ENCODE measurements at regions not wholly inside any gene's neighbourhood (a gene's known extent, or its start where the extent isn't known, plus 50 kb on each side); places are given as distances from the start of the nearest gene placed in this dataset.
"Not testable (repeated sequence)": the region's sequence is repeated elsewhere in the genome, so short reads cannot be mapped to it uniquely, and the experiment has no call there.

DNA sequence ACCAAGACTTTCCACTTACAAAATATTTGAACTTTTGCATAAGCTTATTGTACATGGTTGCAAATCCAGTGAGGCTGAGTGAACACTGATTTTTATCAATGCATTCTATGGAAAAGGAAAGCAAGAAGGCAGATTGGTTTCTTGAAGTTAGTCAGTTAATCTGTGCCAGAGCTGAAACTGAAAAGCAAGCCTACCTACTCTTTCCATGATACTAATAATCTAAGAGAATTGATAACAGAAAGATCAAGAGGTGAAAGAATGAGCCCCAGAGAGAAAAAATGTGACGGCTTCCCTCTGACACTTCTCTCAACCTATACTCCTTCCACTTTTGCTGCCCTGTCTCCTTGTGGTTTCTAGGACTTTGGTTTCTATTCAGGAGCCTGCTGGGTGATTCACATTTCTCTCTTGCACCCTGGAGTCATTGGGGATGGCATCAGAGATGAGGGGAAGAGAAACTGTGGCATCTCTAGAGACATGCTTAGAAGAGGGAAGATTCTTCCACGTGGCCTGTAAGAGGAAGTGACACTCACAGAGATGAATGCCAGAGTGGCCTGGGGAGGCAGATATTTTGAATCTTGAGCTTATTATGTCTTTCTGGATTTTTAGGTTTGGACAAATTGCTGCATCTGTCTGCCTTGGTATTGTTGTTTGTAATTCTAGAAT lies 158.6 kb upstream of the RIMS1 start:
- DNase-seq: peak; percentile 66

DNA sequence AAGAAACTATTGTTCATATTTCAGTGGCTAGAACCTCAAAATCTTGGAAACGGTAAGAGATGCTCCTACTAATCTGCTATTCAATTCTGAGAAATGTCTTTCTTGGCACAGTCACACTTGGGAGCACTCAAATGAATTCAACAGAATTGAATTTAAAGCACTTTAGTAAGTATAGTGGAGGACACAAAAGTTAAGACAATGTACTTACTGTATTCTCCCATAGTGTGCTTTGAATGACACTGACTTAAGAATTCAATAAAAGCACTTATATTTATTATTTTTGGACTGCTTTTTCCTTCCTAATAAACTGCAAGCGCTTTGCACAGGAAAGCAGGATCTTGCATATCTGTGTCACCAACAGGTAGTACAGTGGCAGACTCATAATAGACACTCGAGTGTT lies 156.1 kb upstream of the RIMS1 start:
- no peak for DNase-seq

DNA sequence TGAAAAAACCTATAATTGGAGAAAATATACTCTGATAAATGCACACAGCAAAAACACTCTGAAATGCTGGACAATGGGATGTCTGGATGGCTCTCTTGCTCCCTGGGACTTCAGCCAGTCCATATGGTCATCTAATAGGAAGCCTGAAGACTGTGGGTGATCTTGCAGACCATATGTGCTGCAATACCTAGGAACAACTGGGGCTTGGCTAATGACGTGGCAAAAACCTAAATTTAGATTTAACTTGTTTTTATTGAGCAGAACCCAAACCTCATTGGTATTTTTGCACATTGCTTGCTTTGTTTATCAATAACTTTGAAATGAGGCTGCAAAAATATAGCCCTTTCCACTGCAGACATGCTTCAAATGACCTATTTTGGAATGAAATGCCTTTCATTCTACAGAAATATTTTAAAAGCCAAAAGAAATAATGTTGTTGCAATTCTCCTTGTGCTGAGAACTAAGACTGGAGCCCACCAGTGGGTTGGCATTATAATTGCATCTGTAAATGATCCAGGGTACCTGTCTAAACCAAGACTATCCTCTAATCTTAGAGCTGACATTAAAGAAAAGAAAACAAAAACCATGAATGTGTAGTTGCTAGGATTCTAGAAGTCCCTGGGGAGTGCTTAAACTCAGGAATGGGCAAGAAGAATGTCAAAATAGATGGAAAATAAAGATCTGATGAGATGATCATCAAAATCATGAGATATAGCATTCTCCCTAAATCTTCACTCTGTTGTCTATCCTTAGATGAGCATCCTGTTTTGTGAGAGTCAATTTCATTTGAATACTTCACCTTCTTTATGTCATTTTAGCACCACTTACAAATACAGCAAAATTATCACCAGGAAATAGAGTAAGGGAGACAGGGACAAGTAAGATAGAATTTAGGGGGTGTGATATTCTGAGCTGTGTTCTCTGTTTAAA lies 152.1 kb upstream of the RIMS1 start:
- peak; percentile 73 for DNase-seq

DNA sequence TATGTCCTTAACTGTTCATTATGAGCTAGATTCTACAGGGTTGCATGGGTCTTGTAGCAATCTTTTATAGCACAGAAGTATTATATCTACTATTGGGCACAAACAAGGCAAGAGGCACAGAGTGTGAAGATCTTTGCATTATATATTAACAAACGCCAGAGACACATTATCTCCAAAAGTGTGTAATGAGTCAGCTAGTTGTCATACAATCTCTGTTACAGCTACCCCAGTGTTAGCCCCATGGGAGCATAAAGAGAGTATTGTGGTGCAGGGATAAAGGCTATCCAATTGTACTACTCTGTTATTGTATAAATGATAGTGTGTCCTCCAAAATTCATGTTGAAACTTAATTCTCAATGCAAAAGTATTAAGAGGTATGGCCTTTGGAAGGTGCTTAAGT lies 148.4 kb upstream of the RIMS1 start:
- DNase-seq: no peak

DNA sequence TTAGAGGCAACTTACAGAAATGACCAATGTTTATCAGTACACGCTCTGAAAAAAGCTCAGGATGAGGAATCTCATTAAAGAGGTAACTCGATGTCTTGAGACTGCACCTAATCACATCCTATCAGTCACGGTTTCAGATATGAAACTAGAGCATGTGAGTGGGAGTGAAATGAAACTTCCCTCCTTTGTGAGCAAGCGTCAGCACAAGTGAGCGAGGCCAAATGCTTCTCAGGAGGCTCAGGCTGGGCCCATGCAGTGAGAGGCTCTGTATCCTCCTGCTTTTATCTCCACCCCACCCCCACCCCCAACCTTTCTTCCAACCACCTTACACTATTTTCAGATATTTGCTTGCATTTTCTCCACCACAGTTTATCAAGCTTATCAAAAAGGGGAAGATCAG lies 140.8 kb upstream of the RIMS1 start:
- DNase-seq: no peak

DNA sequence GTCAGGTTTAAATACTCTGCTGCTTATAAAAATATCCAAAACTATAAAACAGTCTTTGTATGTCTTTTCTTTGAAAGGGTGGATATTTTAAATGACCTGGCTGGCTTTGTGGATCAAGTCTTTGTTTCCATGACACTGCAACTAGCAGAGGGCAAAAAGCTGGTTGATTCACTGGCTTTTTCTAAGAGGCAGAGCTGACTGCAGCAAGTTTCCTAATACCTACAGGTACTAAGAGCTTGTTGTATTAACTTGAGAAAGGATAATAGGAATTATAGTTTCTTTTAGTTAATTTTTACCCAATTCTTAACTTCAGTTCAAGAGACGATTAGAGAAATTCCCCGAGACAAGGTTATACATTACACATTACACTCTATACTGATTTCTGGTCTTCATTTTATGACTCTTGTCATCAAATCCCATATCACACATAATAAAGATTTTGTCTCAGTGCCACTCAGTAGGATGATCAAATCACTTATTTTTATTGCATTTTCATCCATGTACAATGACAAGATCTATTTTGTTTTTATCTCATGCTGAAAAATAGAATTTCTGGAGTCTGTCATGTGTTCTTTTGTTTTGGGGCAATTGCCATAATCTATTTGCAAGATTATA lies 120.1 kb upstream of the RIMS1 start:
- DNase-seq: no peak

DNA sequence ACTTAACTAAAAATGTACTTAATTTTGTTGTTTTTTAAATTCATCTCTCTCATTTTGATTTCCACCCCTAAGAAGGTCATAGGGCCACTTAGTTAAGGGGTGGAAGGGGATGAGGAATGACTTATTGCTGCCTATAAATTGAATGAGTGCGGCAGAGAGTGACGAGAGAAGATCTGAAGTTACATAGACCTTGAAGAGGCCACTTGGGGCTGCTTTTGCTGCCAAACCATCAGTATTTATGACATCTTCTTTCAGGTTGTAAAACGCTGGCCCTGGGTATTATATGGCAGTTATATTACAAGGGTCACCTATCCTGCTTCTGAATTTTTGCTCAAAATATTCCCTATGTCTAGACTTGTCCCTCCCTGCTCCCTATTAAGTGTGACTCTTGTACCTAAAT lies 119.6 kb upstream of the RIMS1 start:
- DNase-seq: no peak

DNA sequence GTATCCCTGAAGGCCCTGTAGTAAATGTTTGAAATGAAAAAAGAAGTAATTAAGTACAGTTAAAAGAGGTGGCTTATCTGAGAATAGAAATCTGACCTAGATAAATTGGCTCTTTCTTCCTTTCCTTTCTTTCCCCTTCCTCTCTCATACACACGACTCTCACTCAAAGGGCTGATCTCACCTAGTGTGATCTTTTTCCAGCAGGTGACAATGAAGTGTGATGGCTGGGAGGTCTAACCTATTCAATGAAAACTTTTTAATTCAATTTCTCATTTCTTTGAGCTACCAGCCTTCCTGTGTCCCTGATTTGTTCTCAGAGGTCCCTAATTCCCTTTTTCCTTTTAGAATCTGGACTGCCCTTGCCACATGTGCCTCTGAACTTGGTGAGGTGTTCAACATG lies 118.0 kb upstream of the RIMS1 start:
- no peak for DNase-seq

DNA sequence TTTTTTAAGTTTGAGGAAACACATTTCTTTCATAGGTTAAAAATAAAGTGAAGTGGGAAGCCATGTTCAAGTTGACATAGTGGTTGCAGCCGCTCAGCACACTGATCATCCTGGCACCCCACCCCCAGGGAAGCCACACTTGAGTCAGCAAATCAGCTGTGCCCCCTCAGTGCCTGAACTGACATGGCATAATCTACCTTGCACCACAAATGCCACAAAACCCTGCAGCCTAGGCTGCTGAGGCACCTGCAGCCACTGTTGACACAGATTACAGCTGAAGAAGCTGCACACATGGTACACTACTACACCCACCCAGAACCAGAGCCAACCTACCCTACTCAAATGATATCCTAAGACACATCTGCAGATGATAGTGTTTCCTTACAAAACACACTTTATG lies 77.5 kb upstream of the RIMS1 start:
- DNase-seq: no peak

DNA sequence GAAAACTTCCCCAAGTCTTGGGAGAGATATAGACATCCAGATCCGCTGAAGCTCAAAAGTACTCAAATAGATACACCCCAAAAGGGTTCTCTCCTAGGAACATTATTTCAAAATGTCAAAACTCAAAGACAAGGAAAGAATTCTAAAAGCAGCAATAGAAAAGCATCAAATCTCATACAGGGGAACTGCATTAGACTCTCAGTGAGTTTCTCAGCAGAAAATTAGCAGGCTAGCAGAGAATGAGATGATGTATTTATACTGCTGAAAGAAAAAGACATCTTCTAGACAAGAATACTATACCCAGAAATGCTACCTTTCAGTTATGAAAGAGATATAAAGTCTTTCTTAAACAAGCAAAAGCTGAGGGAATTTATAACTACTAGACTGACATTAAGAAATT lies 75.5 kb upstream of the RIMS1 start:
- DNase-seq: no peak

DNA sequence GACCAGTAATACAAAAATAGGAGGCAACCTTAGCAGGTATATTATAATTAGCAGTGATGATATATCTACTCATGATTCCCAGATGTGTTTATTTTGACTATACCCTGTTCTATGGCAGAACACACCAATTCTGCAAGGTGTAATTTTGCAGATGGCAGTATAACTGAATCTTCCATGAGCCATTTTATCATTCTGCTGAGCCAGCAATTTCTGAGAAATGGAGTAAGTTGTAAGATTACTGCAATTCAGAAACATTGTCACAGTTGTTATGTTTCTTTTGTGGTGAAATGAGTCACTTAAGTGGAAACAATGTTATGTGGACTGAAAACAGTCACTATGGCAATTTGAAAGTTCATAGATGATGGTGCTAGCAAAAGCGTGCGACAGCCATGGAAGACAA lies 63.7 kb upstream of the RIMS1 start:
- DNase-seq: no peak

DNA sequence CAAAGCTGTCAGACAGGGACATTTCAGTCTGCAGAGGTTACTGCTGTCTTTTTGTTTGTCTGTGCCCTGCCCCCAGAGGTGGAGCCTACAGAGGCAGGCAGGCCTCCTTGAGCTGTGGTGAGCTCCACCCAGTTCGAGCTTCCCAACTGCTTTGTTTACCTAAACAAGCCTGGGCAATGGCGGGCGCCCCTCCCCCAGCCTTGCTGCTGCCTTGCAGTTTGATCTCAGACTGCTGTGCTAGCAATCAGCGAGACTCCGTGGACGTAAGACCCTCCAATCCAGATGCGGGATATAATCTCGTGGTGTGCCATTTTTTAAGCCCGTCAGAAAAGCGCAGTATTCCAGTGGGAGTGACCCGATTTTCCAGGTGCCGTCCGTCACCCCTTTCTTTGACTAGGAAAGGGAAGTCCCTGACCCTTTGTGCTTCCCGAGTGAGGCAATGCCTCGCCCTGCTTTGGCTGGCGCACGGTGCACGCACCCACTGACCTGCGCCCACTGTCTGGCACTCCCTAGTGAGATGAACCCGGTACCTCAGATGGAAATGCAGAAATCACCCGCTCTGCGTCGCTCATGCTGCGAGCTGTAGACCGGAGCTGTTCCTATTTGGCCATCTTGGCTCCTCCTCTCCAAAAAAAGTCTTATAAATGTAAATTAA lies 54.1 kb upstream of the RIMS1 start:
- DNase-seq: not testable (repeated sequence)
